ENCODE measurements at regions not wholly inside any gene's neighbourhood (a gene's known extent, or its start where the extent isn't known, plus 50 kb on each side); places are given as distances from the start of the nearest gene placed in this dataset.
A peak's percentile ranks its signal among the peaks of the same experiment; 100 is the strongest.

DNA sequence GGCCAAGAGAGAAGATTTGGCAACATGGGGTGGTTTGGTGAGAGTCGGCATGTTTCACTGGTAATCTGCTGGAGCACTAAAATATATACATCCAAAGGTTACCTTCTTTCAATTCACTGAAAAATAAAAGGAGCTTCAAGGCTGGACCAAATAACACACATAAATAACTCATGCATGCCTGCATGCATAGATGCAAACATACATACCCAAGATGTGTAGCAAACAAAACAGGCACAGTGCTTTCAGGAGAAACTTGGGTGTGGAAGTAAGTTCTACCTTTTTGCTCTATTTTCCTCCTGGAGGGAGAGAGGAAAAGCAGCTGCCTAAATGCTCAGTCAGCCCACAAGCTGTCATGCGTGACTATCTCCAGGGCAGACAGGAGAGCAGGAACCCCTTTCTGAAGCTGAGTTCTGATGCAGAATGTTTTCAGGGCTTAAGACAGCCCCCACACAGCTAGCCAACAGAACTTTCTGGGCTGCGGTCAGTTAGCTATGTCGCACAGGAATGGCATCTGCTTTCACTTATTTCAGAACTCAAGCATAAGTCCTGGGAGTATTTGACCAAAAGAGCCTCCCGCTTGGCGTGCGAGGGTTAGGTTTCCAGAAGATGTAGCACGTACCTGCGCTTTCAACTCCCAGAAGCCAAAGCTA lies 166.2 kb downstream of the TOMM20 start (continued):
- TF ChIP-seq, protein P1, sequence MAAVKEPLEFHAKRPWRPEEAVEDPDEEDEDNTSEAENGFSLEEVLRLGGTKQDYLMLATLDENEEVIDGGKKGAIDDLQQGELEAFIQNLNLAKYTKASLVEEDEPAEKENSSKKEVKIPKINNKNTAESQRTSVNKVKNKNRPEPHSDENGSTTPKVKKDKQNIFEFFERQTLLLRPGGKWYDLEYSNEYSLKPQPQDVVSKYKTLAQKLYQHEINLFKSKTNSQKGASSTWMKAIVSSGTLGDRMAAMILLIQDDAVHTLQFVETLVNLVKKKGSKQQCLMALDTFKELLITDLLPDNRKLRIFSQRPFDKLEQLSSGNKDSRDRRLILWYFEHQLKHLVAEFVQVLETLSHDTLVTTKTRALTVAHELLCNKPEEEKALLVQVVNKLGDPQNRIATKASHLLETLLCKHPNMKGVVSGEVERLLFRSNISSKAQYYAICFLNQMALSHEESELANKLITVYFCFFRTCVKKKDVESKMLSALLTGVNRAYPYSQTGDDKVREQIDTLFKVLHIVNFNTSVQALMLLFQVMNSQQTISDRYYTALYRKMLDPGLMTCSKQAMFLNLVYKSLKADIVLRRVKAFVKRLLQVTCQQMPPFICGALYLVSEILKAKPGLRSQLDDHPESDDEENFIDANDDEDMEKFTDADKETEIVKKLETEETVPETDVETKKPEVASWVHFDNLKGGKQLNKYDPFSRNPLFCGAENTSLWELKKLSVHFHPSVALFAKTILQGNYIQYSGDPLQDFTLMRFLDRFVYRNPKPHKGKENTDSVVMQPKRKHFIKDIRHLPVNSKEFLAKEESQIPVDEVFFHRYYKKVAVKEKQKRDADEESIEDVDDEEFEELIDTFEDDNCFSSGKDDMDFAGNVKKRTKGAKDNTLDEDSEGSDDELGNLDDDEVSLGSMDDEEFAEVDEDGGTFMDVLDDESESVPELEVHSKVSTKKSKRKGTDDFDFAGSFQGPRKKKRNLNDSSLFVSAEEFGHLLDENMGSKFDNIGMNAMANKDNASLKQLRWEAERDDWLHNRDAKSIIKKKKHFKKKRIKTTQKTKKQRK (IDR thresholded peaks at IDR 0.05; ENCODE audit: borderline replicate concordance, low read depth, low read length), result no peak
- TF ChIP-seq ZNF133 (CRISPR knock-in tag; IDR thresholded peaks at IDR 0.05) (no peak), ZBTB17 (CRISPR knock-in tag; IDR thresholded peaks at IDR 0.05) (no peak; the same call in none of the 2 replicates), ZNF830 (CRISPR knock-in tag; IDR thresholded peaks at IDR 0.05) (no peak), ILF3 (IDR thresholded peaks at IDR 0.05; ENCODE audit: borderline replicate concordance) (no peak), TEAD4 (IDR thresholded peaks at IDR 0.05; ENCODE audit: low read length) (peak; percentile 71), TEAD4 (CRISPR knock-in tag; IDR thresholded peaks at IDR 0.05; ENCODE audit: borderline replicate concordance) (no peak), CHCHD3 (CRISPR knock-in tag; IDR thresholded peaks at IDR 0.05) (no peak), HCFC1 (IDR thresholded peaks at IDR 0.05; ENCODE audit: low read depth, low read length) (no peak), ATF7 (IDR thresholded peaks at IDR 0.05) (peak; percentile 10; the same call in 1 of the 2 replicates), SMC3 (conservative IDR thresholded peaks at IDR 0.05; ENCODE audit: insufficient read depth, low read depth, low read length) (no peak), ARHGAP35 (IDR thresholded peaks at IDR 0.05; ENCODE audit: partially characterized antibody) (no peak), HSF4 (CRISPR knock-in tag; IDR thresholded peaks at IDR 0.05; ENCODE audit: borderline replicate concordance) (no peak), ZNF3 (CRISPR knock-in tag; IDR thresholded peaks at IDR 0.05) (0 out of 2 replicates have a peak, but pooled peaks have one; percentile 14), NFRKB (IDR thresholded peaks at IDR 0.05; ENCODE audit: low read depth) (peak; percentile 35; the same call in 1 of the 2 replicates), SMAD3 (CRISPR knock-in tag; conservative IDR thresholded peaks at IDR 0.05) (no peak), KDM2B (CRISPR knock-in tag; IDR thresholded peaks at IDR 0.05) (no peak)
- TF ChIP-seq, protein P2, sequence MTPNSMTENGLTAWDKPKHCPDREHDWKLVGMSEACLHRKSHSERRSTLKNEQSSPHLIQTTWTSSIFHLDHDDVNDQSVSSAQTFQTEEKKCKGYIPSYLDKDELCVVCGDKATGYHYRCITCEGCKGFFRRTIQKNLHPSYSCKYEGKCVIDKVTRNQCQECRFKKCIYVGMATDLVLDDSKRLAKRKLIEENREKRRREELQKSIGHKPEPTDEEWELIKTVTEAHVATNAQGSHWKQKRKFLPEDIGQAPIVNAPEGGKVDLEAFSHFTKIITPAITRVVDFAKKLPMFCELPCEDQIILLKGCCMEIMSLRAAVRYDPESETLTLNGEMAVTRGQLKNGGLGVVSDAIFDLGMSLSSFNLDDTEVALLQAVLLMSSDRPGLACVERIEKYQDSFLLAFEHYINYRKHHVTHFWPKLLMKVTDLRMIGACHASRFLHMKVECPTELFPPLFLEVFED (CRISPR knock-in tag; conservative IDR thresholded peaks at IDR 0.05), result no peak
- TF ChIP-seq, protein P3, sequence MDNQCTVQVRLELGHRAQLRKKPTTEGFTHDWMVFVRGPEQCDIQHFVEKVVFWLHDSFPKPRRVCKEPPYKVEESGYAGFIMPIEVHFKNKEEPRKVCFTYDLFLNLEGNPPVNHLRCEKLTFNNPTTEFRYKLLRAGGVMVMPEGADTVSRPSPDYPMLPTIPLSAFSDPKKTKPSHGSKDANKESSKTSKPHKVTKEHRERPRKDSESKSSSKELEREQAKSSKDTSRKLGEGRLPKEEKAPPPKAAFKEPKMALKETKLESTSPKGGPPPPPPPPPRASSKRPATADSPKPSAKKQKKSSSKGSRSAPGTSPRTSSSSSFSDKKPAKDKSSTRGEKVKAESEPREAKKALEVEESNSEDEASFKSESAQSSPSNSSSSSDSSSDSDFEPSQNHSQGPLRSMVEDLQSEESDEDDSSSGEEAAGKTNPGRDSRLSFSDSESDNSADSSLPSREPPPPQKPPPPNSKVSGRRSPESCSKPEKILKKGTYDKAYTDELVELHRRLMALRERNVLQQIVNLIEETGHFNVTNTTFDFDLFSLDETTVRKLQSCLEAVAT (IDR thresholded peaks at IDR 0.05), result peak in 1 of 2 experiments; percentile 71; a peak in 2 of 4 replicates
- TF ChIP-seq, protein P4, sequence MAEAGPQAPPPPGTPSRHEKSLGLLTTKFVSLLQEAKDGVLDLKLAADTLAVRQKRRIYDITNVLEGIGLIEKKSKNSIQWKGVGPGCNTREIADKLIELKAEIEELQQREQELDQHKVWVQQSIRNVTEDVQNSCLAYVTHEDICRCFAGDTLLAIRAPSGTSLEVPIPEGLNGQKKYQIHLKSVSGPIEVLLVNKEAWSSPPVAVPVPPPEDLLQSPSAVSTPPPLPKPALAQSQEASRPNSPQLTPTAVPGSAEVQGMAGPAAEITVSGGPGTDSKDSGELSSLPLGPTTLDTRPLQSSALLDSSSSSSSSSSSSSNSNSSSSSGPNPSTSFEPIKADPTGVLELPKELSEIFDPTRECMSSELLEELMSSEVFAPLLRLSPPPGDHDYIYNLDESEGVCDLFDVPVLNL (CRISPR knock-in tag; IDR thresholded peaks at IDR 0.05; ENCODE audit: low read depth), result no peak
- TF ChIP-seq, protein P5, sequence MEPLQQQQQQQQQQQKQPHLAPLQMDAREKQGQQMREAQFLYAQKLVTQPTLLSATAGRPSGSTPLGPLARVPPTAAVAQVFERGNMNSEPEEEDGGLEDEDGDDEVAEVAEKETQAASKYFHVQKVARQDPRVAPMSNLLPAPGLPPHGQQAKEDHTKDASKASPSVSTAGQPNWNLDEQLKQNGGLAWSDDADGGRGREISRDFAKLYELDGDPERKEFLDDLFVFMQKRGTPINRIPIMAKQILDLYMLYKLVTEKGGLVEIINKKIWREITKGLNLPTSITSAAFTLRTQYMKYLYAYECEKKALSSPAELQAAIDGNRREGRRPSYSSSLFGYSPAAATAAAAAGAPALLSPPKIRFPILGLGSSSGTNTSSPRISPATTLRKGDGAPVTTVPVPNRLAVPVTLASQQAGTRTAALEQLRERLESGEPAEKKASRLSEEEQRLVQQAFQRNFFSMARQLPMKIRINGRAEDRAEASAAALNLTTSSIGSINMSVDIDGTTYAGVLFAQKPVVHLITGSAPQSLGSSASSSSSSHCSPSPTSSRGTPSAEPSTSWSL (CRISPR knock-in tag; IDR thresholded peaks at IDR 0.05; ENCODE audit: borderline replicate concordance), result no peak

All from K562 (cell line).